H9 (cell line): ENCODE measurements at regions not wholly inside any gene's neighbourhood (a gene's known extent, or its start where the extent isn't known, plus 50 kb on each side); places are given as distances from the start of the nearest gene placed in this dataset.

ENCODE experiments used
- DNase-seq: peaks from one replicate; pipeline ENCODE4 v3.0.0-alpha.2; 2017
- H2AFZ ChIP-seq: one replicate; pipeline ENCODE4 v1.6.1; 2013; ENCODE audit warnings: mild to moderate bottlenecking, low read length, control low read depth, moderate library complexity
- H2AK5ac ChIP-seq: 2 replicates; pipeline ENCODE4 v1.6.1; 2013; ENCODE audit warnings: low read length, control low read depth, mixed read lengths; ENCODE audit not compliant: insufficient read length
- H2BK120ac ChIP-seq: one replicate; pipeline ENCODE4 v1.6.1; 2013; ENCODE audit warnings: low read depth, mild to moderate bottlenecking, low read length, control low read depth, inconsistent platforms; ENCODE audit not compliant: poor library complexity, severe bottlenecking
- H2BK12ac ChIP-seq: 2 replicates; pipeline ENCODE4 v1.6.1; 2013; ENCODE audit warnings: low read length, control low read depth, mixed read lengths, low read depth; ENCODE audit not compliant: insufficient read length
- H2BK15ac ChIP-seq: 2 replicates; pipeline ENCODE4 v1.6.1; 2013; ENCODE audit warnings: low read depth, low read length, control low read depth
- H2BK20ac ChIP-seq: one replicate; pipeline ENCODE4 v1.6.1; 2013; ENCODE audit warnings: low read depth, mild to moderate bottlenecking, low read length, control low read depth, inconsistent platforms; ENCODE audit not compliant: poor library complexity, severe bottlenecking
- H2BK5ac ChIP-seq: 2 replicates; pipeline ENCODE4 v1.6.1; 2013; ENCODE audit warnings: low read length, control low read depth, mixed read lengths; ENCODE audit not compliant: insufficient read length
- H3K14ac ChIP-seq: 2 replicates; pipeline ENCODE4 v1.6.1; 2013; ENCODE audit warnings: low read length, control low read depth; ENCODE audit not compliant: insufficient read depth
- H3K18ac ChIP-seq: 2 replicates; pipeline ENCODE4 v1.6.1; 2013; ENCODE audit warnings: low read depth, mild to moderate bottlenecking, mixed read lengths, low read length, control low read depth; ENCODE audit not compliant: insufficient read length
- H3K23ac ChIP-seq: 2 replicates; pipeline ENCODE4 v1.6.1; 2013; ENCODE audit warnings: low read length, control low read depth, mixed read lengths, low read depth; ENCODE audit not compliant: insufficient read length
- H3K23me2 ChIP-seq: 2 replicates; pipeline ENCODE4 v1.6.1; 2013; ENCODE audit warnings: low read depth, mild to moderate bottlenecking, mixed read lengths, low read length, control low read depth; ENCODE audit not compliant: insufficient read length, poor library complexity, severe bottlenecking
- H3K27ac ChIP-seq: 2 replicates; pipeline ENCODE4 v1.5.1; 2013; ENCODE audit warnings: low read length, control low read depth, mixed read lengths, low read depth; ENCODE audit not compliant: insufficient read length
- H3K27me3 ChIP-seq: 2 replicates; pipeline ENCODE4 v1.6.1; 2013; ENCODE audit warnings: low read length, control low read depth, inconsistent platforms; ENCODE audit not compliant: insufficient read depth
- H3K4ac ChIP-seq: 2 replicates; pipeline ENCODE4 v1.6.1; 2013; ENCODE audit warnings: low read depth, mild to moderate bottlenecking, control low read depth, inconsistent platforms, low read length, moderate library complexity
- H3K4me1 ChIP-seq: 2 replicates; pipeline ENCODE4 v1.6.1; 2013; ENCODE audit warnings: low read length, control low read depth, inconsistent platforms; ENCODE audit not compliant: insufficient read depth
- H3K4me2 ChIP-seq: 2 replicates; pipeline ENCODE4 v1.6.1; 2013; ENCODE audit warnings: low read length, control low read depth, mixed read lengths; ENCODE audit not compliant: insufficient read length, insufficient read depth
- H3K56ac ChIP-seq: 2 replicates; pipeline ENCODE4 v1.6.1; 2013; ENCODE audit warnings: low read depth, mild to moderate bottlenecking, mixed read lengths, low read length, control low read depth; ENCODE audit not compliant: insufficient read length
- H3K79me1 ChIP-seq: 2 replicates; pipeline ENCODE4 v1.6.1; 2013; ENCODE audit warnings: low read depth, mild to moderate bottlenecking, moderate library complexity, low read length, control low read depth, inconsistent platforms; ENCODE audit not compliant: insufficient read depth, poor library complexity, severe bottlenecking
- H3K79me2 ChIP-seq: 2 replicates; pipeline ENCODE4 v1.6.1; 2013; ENCODE audit warnings: low read length, control low read depth, inconsistent platforms; ENCODE audit not compliant: insufficient read depth
- H3K9ac ChIP-seq: 2 replicates; pipeline ENCODE4 v1.6.1; 2013; ENCODE audit warnings: low read length, control low read depth, mixed read lengths; ENCODE audit not compliant: insufficient read length; ENCODE audit errors: extremely low read depth
- H3K9me3 ChIP-seq: one replicate; pipeline ENCODE4 v1.6.1; 2013; ENCODE audit warnings: low read depth, low read length, inconsistent platforms; ENCODE audit not compliant: control insufficient read depth
- H3T11ph ChIP-seq: one replicate; pipeline ENCODE4 v1.6.1; 2013; ENCODE audit warnings: mild to moderate bottlenecking, low read length, control low read depth, inconsistent platforms
- H4K20me1 ChIP-seq: one replicate; pipeline ENCODE4 v1.6.1; 2013; ENCODE audit not compliant: control insufficient read depth, insufficient read length, insufficient read depth
- H4K5ac ChIP-seq: 2 replicates; pipeline ENCODE4 v1.6.1; 2013; ENCODE audit warnings: low read depth, mild to moderate bottlenecking, mixed read lengths, low read length, control low read depth; ENCODE audit not compliant: insufficient read length
- H4K8ac ChIP-seq: replicated peaks from 2 replicates; pipeline ENCODE4 v1.6.1; 2013; ENCODE audit warnings: low read length, control low read depth, mixed read lengths, low read depth; ENCODE audit not compliant: insufficient read length
- H4K91ac ChIP-seq: 2 replicates; pipeline ENCODE4 v1.6.1; 2013; ENCODE audit warnings: low read depth, mild to moderate bottlenecking, moderate library complexity, mixed read lengths, low read length, control low read depth; ENCODE audit not compliant: insufficient read length
- H3K27ac Mint-ChIP-seq, 3 experiments: 2 replicates in 2 of 3; 3 replicates in 1 of 3; pipeline ENCODE4 v1.8.0; 2020 to 2021; ENCODE audit warnings: mixed read lengths in 3 of 3, mild to moderate bottlenecking in 1 of 3, moderate library complexity in 1 of 3
- H3K27me3 Mint-ChIP-seq: 2 replicates; pipeline ENCODE4 v1.8.0; 2021; ENCODE audit warnings: low read depth, mild to moderate bottlenecking, moderate library complexity, mixed read lengths
- H3K36me3 Mint-ChIP-seq, 3 experiments: 2 replicates in 2 of 3; 3 replicates in 1 of 3; pipeline ENCODE4 v1.8.0; 2020 to 2021; ENCODE audit warnings: low read depth in 3 of 3, mixed read lengths in 3 of 3; ENCODE audit not compliant: insufficient read depth in 1 of 3
- H3K4me1 Mint-ChIP-seq, 2 experiments: 2 replicates each; pipeline ENCODE4 v1.8.0; 2020; ENCODE audit warnings: mixed read lengths in 2 of 2
- H3K4me3 Mint-ChIP-seq, 2 experiments: 2 replicates in 1 of 2; 3 replicates in 1 of 2; pipeline ENCODE4 v1.8.0; 2020 to 2021; ENCODE audit warnings: mild to moderate bottlenecking in 2 of 2, mixed read lengths in 2 of 2, moderate library complexity in 1 of 2
- H3K9me3 Mint-ChIP-seq, 2 experiments: 2 replicates in 1 of 2; 3 replicates in 1 of 2; pipeline ENCODE4 v1.8.0; 2020; ENCODE audit warnings: mild to moderate bottlenecking in 2 of 2, mixed read lengths in 2 of 2, moderate library complexity in 1 of 2
- CTCF ChIP-seq: fragments of 200-600 bp; sonication (generic); conservative IDR thresholded peaks from 3 replicates; pipeline ENCODE4 v1.8.0; 2021; ENCODE audit warnings: antibody characterized with exemption, mild to moderate bottlenecking
- WGBS: extraction: QIAGEN DNeasy Blood & Tissue Kit; methylation state at CpG from one replicate; pipeline ENCODE4 v1.1.7; 2013; ENCODE audit warnings: missing lambda C conversion rate, low lambda C conversion rate, mixed read lengths; ENCODE audit not compliant: insufficient read length; ENCODE audit errors: extremely low coverage; 5-methylcytosine and 5-hydroxymethylcytosine counted together

- H4K8ac ChIP-seq = no peak overlapping the region
Measured at GRCh38 chr4:23973308-23973855, 83.5 kb upstream of the PPARGC1A start.

More at GRCh38 chr4:23973308-23973855, 83.5 kb upstream of the PPARGC1A start:
- Histone ChIP-seq H3K14ac (no peak overlapping the region), H3K27me3 (no peaks in the 10 kb centered on the region), H3K9me3 (no peaks in the 10 kb centered on the region), H2BK15ac (no peak overlapping the region), H2BK20ac (no peak overlapping the region), H4K20me1 (no peaks in the 10 kb centered on the region), H3K4me2 (no peak overlapping the region), H3K23me2 (no peaks in the 10 kb centered on the region), H3K4me1 (no peaks in the 10 kb centered on the region), H2BK120ac (no peak overlapping the region), H3K79me2 (no peaks in the 10 kb centered on the region), H2BK12ac (no peak overlapping the region), H3T11ph (no peak overlapping the region), H4K5ac (no peak overlapping the region), H4K91ac (no peak overlapping the region), H3K56ac (no peak overlapping the region), H3K23ac (no peak overlapping the region), H3K27ac (no peak overlapping the region), H2AK5ac (no peak overlapping the region), H3K4ac (no peak overlapping the region), H3K18ac (no peak overlapping the region), H2BK5ac (no peak overlapping the region), H3K9ac (no peak overlapping the region), H3K79me1 (no peaks in the 10 kb centered on the region), H2AFZ (no peak overlapping the region)
- H3K27me3 Mint-ChIP-seq = peaks cover 1% of the 10 kb centered on the region; the same call in 1 of the 2 replicates
- no CpG with 5 or more reads among the region's 1 CpG for WGBS
- H3K36me3 Mint-ChIP-seq = no peaks in the 10 kb centered on the region
- H3K27ac Mint-ChIP-seq = no peak overlapping the region
- DNase-seq = no peak
- no peak overlapping the region for H3K4me3 Mint-ChIP-seq
- H3K9me3 Mint-ChIP-seq = no peaks in the 10 kb centered on the region
- H3K4me1 Mint-ChIP-seq = peaks cover 26 to 29% of the 10 kb centered on the region in 2 experiments
- no peak for TF ChIP-seq CTCF
